ENCODE measurements at regions not wholly inside any gene's neighbourhood (a gene's known extent, or its start where the extent isn't known, plus 50 kb on each side); places are given as distances from the start of the nearest gene placed in this dataset.
"Not testable (repeated sequence)": the region's sequence is repeated elsewhere in the genome, so short reads cannot be mapped to it uniquely, and the experiment has no call there.

- DNase-seq (ENCODE audit: low read depth in 3 of 3) = no peak
Observed at GRCh38 chr4:19514276-19515070, 737.2 kb upstream of the SLIT2 start.

- DNase-seq (ENCODE audit: low read depth in 3 of 3) = no peak
Observed at GRCh38 chr4:19512086-19512485, 739.6 kb upstream of the SLIT2 start.

- DNase-seq (ENCODE audit: low read depth in 3 of 3) = no peak
Observed at GRCh38 chr4:19510993-19511392, 740.7 kb upstream of the SLIT2 start.

GRCh38 chr4:19508442-19508841, 743.3 kb upstream of the SLIT2 start:
- DNase-seq (ENCODE audit: low read depth in 3 of 3) = no peak

GRCh38 chr4:19497705-19498104, 754.0 kb upstream of the SLIT2 start:
- no peak for DNase-seq (ENCODE audit: low read depth in 3 of 3)

GRCh38 chr4:19496756-19497155, 754.9 kb upstream of the SLIT2 start:
- no peak for DNase-seq (ENCODE audit: low read depth in 3 of 3)

- no peak for DNase-seq (ENCODE audit: low read depth in 3 of 3)
Observed at GRCh38 chr4:19494961-19495360, 756.7 kb upstream of the SLIT2 start.

GRCh38 chr4:19492606-19493005, 759.1 kb upstream of the SLIT2 start:
- DNase-seq (ENCODE audit: low read depth in 3 of 3) = no peak

- no peak for DNase-seq (ENCODE audit: low read depth in 3 of 3)
Observed at GRCh38 chr4:19486400-19486799, 765.3 kb upstream of the SLIT2 start.

GRCh38 chr4:19478791-19479190, 772.9 kb upstream of the SLIT2 start:
- DNase-seq (ENCODE audit: low read depth in 3 of 3) = no peak

GRCh38 chr4:19473569-19473968, 778.1 kb upstream of the SLIT2 start:
- no peak for DNase-seq (ENCODE audit: low read depth in 3 of 3)

- DNase-seq (ENCODE audit: low read depth in 3 of 3) = no peak
Observed at GRCh38 chr4:19472666-19473065, 779.0 kb upstream of the SLIT2 start.

GRCh38 chr4:19470001-19470400, 781.7 kb upstream of the SLIT2 start:
- not testable (repeated sequence) for DNase-seq (ENCODE audit: low read depth in 3 of 3)

GRCh38 chr4:19462117-19462516, 789.6 kb upstream of the SLIT2 start:
- DNase-seq (ENCODE audit: low read depth in 3 of 3) = no peak

GRCh38 chr4:19455850-19456602, 795.7 kb upstream of the SLIT2 start:
- DNase-seq (ENCODE audit: low read depth in 3 of 3) = no peak

- no peak for DNase-seq (ENCODE audit: low read depth in 3 of 3)
Observed at GRCh38 chr4:19455196-19455595, 796.5 kb upstream of the SLIT2 start.

- DNase-seq (ENCODE audit: low read depth in 3 of 3) = no peak
Observed at GRCh38 chr4:19438233-19438632, 813.5 kb upstream of the SLIT2 start.

GRCh38 chr4:19437008-19437407, 814.7 kb upstream of the SLIT2 start:
- DNase-seq (ENCODE audit: low read depth in 3 of 3) = no peak

GRCh38 chr4:19429684-19430083, 822.0 kb upstream of the SLIT2 start:
- no peak for DNase-seq (ENCODE audit: low read depth in 3 of 3)

- no peak for DNase-seq (ENCODE audit: low read depth in 3 of 3)
Observed at GRCh38 chr4:19425146-19425545, 826.6 kb upstream of the SLIT2 start.

- no peak for DNase-seq (ENCODE audit: low read depth in 3 of 3)
Observed at GRCh38 chr4:19417256-19417655, 834.4 kb upstream of the SLIT2 start.

GRCh38 chr4:19416146-19416545, 835.6 kb upstream of the SLIT2 start:
- DNase-seq (ENCODE audit: low read depth in 3 of 3) = no peak

GRCh38 chr4:19408490-19408889, 843.2 kb upstream of the SLIT2 start:
- DNase-seq (ENCODE audit: low read depth in 3 of 3) = no peak
